BJ (cell line): ENCODE measurements at regions not wholly inside any gene's neighbourhood (a gene's known extent, or its start where the extent isn't known, plus 50 kb on each side); places are given as distances from the start of the nearest gene placed in this dataset.

Experiments
- CTCF ChIA-PET: fragments of 350-600 bp; formaldehyde crosslinking; extraction: SDS; loops from one replicate; lab custom pipeline; 2021; ENCODE audit warnings: antibody characterized with exemption, inconsistent platforms; lab: Yijun Ruan, JAX
- POLR2A ChIA-PET: fragments of 300-600 bp; sonication (Branson Sonifier 250); formaldehyde crosslinking; extraction: SDS; loops from one replicate; lab custom pipeline; 2021; ENCODE audit warnings: antibody characterized with exemption; lab: Charles Lee
- DNase-seq: peaks from one replicate; pipeline ENCODE4 v3.0.0-alpha.2; 2011; ENCODE audit warnings: low read depth
- H3K27me3 ChIP-seq: 2 replicates; pipeline ENCODE4 v1.6.0; 2011; ENCODE audit warnings: low read length; ENCODE audit not compliant: control insufficient read depth, insufficient read depth
- H3K36me3 ChIP-seq: 2 replicates; pipeline ENCODE4 v1.5.1; 2011; ENCODE audit warnings: low read length; ENCODE audit not compliant: control insufficient read depth, insufficient read depth
- H3K4me3 ChIP-seq: 2 replicates; pipeline ENCODE4 v1.5.1; 2011; ENCODE audit warnings: low read depth, mild to moderate bottlenecking, control low read depth, low read length
- TF ChIP-seq, protein P1 (sequence below): IDR thresholded peaks from 2 replicates; pipeline ENCODE4 v1.5.1; 2011; ENCODE audit warnings: low read depth, mild to moderate bottlenecking, control low read depth, inconsistent platforms, low read length, moderate library complexity; ENCODE audit not compliant: insufficient read depth

DNA sequence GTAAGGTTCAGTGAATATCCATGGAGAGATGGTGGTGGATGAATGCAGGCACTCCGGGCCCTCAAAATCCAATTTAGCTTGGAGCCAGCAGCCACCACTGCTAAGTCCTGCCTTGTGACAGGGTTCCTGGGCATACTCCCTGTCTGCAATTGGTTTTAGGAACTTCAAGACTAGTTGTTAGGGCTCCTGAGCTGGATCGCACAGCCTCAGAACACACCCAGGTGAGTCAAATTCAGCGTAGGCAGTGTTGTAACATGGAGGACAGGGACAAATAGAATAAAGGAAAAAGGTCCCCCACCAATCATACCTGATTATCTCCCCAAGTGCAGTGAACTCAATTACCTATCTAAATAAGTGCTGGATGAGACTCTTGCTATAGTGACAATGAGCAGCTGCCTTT lies 74.6 kb downstream of the PERP start:
- TF ChIP-seq, protein P1, sequence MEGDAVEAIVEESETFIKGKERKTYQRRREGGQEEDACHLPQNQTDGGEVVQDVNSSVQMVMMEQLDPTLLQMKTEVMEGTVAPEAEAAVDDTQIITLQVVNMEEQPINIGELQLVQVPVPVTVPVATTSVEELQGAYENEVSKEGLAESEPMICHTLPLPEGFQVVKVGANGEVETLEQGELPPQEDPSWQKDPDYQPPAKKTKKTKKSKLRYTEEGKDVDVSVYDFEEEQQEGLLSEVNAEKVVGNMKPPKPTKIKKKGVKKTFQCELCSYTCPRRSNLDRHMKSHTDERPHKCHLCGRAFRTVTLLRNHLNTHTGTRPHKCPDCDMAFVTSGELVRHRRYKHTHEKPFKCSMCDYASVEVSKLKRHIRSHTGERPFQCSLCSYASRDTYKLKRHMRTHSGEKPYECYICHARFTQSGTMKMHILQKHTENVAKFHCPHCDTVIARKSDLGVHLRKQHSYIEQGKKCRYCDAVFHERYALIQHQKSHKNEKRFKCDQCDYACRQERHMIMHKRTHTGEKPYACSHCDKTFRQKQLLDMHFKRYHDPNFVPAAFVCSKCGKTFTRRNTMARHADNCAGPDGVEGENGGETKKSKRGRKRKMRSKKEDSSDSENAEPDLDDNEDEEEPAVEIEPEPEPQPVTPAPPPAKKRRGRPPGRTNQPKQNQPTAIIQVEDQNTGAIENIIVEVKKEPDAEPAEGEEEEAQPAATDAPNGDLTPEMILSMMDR: no peak
- no peak for DNase-seq

DNA sequence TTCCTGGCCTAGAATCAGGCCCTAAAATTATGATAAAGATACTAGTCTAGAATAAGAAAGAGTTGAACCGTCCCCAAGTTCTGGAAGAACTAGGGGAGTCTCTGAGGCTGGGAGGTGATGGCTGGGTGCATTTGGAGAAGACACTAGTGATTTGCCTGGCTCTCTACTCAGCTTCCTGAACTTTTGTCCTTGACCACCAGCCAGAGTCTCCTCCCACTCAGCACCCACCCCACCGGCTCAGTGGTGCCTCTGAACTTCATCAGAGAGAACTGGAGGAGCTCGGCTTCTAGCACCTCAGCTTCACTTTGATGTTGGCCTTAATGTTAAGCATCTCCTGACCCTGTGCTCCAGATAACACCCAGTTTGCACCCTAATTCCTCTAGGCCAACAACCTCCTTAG lies 73.0 kb downstream of the PERP start:
- Histone ChIP-seq H3K36me3 (no peaks in the 10 kb centered on the region), H3K4me3 (no peak overlapping the region), H3K27me3 (0 out of 2 replicates have a peak, but pooled peaks cover 2% of the 10 kb centered on the region)
- TF ChIP-seq, protein P1: no peak
- ChIA-PET CTCF (no interaction called here), POLR2A (no interaction called here)
- no peak for DNase-seq

More for the DNA sequence above, 74.6 kb downstream of the PERP start:
- H3K27me3 ChIP-seq: 0 out of 2 replicates have a peak, but pooled peaks cover 2% of the 10 kb centered on the region
- ChIA-PET POLR2A (no interaction called here), CTCF (interaction anchor here (1.3 to 2.9 kb wide), 2 partner anchors 25 to 32 kb away, joined by 3 to 10 read pairs; no protein-coding TSS in a partner anchor)
- no peaks in the 10 kb centered on the region for H3K36me3 ChIP-seq
- H3K4me3 ChIP-seq: no peak overlapping the region

DNA sequence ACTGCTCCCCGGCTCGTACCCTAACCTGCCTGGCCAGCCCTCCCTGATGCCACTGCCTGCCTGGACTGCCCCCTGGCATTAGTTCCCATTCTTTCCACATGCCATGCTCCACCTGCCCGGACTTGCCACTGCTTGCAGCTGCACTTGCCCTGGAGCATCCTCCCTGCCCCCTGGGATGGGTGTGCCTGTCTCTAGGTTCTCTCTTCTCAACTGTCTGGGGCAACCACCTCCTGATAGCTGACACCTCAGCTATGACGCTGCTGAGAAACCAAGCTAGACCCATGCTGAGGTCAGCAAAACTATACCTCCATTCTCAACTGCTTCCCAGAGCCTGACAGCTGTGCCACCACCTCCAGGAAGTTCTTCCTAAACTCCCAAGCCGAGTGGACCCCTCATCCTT lies 72.1 kb downstream of the PERP start:
- CTCF ChIA-PET: no interaction called here
- no peak overlapping the region for H3K4me3 ChIP-seq
- POLR2A ChIA-PET: no interaction called here
- TF ChIP-seq, protein P1: no peak
- H3K36me3 ChIP-seq: no peaks in the 10 kb centered on the region
- 0 out of 2 replicates have a peak, but pooled peaks cover 2% of the 10 kb centered on the region for H3K27me3 ChIP-seq
- no peak for DNase-seq

DNA sequence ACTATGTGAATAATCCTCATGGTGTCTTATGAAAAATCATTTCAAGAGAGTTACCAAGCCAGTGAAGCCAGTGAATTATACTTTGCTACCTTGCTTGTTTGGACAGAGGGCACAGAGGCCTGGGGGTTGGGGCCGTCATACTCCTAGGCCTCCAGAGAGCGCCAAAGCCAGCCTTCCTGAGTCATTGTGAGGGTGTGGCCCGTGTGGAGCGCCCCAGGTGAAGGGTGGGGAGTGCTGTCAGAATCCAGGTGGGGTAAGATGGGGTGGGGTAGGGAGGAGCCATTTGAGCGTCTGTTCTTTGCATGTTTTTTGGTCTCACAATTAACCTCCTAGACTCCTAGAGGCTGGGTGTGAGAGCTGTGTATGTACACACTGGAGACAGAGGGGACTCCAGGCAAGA lies 71.1 kb downstream of the PERP start:
- POLR2A ChIA-PET: no interaction called here
- Histone ChIP-seq H3K27me3 (no peaks in the 10 kb centered on the region), H3K36me3 (no peaks in the 10 kb centered on the region), H3K4me3 (no peak overlapping the region)
- TF ChIP-seq, protein P1: no peak
- no peak for DNase-seq
- CTCF ChIA-PET: no interaction called here

DNA sequence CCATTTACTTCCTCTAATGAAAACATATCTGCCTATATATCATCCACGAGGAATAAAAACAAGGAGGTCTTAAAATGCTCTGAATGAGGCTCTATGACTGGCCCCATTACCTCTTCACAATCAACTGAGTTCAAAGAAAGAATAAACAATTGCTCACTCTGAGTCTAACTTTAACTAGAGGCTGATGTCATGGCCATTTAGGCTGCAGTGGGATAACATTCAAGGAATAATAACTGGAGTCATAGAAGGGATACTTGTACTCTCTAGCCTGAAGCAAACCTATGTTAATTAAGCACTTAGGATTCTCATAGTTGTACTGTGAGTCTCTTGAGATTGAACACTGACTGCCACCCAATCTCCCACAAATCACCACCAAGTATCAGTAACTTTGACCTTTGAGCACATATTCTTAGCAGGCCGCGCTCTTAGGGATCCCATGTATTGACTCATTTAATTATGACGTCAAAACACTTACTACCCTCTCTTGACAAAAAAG lies 70.2 kb downstream of the PERP start:
- H3K27me3 ChIP-seq: no peaks in the 10 kb centered on the region
- ChIA-PET POLR2A (no interaction called here), CTCF (no interaction called here)
- no peak overlapping the region for H3K4me3 ChIP-seq
- TF ChIP-seq, protein P1: no peak
- DNase-seq: no peak
- H3K36me3 ChIP-seq: no peaks in the 10 kb centered on the region
